WERI-Rb-1 (cell line): ENCODE measurements at regions not wholly inside any gene's neighbourhood (a gene's known extent, or its start where the extent isn't known, plus 50 kb on each side); places are given as distances from the start of the nearest gene placed in this dataset.
"Not testable (repeated sequence)": the region's sequence is repeated elsewhere in the genome, so short reads cannot be mapped to it uniquely, and the experiment has no call there.

Experiments
- DNase-seq: peaks from one replicate; pipeline ENCODE4 v3.0.0-alpha.2; 2020
- H3K27ac ChIP-seq: fragments of 250-450 bp; sonication (Bioruptor Pico); 2 replicates; pipeline ENCODE4 v1.5.1; 2020; ENCODE audit warnings: mild to moderate bottlenecking, moderate library complexity
- H3K27me3 ChIP-seq: fragments of 250-450 bp; sonication (Bioruptor Pico); 2 replicates; pipeline ENCODE4 v1.5.1; 2021; ENCODE audit warnings: mild to moderate bottlenecking, low read depth, moderate library complexity; ENCODE audit not compliant: insufficient read depth, severe bottlenecking
- H3K36me3 ChIP-seq: fragments of 250-450 bp; sonication (Bioruptor Pico); 2 replicates; pipeline ENCODE4 v1.5.1; 2020; ENCODE audit warnings: mild to moderate bottlenecking, moderate library complexity
- H3K4me3 ChIP-seq: 2 replicates; pipeline ENCODE4 v1.5.1; 2011; ENCODE audit warnings: low read depth, mild to moderate bottlenecking, control low read depth, low read length
- H3K9me3 ChIP-seq: fragments of 250-450 bp; sonication (Bioruptor Pico); 2 replicates; pipeline ENCODE4 v1.5.1; 2021; ENCODE audit warnings: mild to moderate bottlenecking, moderate library complexity; ENCODE audit not compliant: severe bottlenecking
- TF ChIP-seq, protein P1 (sequence below): IDR thresholded peaks from 2 replicates; pipeline ENCODE4 v1.5.1; 2011; ENCODE audit warnings: low read depth, mild to moderate bottlenecking, control low read depth, inconsistent platforms, low read length

- Histone ChIP-seq H3K4me3 (no peak overlapping the region), H3K36me3 (no peaks in the 10 kb centered on the region), H3K27me3 (no peaks in the 10 kb centered on the region), H3K9me3 (no peaks in the 10 kb centered on the region), H3K27ac (no peak overlapping the region)
- DNase-seq = no peak
- TF ChIP-seq, protein P1, sequence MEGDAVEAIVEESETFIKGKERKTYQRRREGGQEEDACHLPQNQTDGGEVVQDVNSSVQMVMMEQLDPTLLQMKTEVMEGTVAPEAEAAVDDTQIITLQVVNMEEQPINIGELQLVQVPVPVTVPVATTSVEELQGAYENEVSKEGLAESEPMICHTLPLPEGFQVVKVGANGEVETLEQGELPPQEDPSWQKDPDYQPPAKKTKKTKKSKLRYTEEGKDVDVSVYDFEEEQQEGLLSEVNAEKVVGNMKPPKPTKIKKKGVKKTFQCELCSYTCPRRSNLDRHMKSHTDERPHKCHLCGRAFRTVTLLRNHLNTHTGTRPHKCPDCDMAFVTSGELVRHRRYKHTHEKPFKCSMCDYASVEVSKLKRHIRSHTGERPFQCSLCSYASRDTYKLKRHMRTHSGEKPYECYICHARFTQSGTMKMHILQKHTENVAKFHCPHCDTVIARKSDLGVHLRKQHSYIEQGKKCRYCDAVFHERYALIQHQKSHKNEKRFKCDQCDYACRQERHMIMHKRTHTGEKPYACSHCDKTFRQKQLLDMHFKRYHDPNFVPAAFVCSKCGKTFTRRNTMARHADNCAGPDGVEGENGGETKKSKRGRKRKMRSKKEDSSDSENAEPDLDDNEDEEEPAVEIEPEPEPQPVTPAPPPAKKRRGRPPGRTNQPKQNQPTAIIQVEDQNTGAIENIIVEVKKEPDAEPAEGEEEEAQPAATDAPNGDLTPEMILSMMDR = no peak
These were observed 473.7 kb upstream of the JARID2 start for GRCh38 chr6:14772188-14772587.

GRCh38 chr6:14775528-14775927, 470.3 kb upstream of the JARID2 start:
- H3K27ac ChIP-seq = no peak overlapping the region
- DNase-seq = no peak
- no peaks in the 10 kb centered on the region for H3K9me3 ChIP-seq
- TF ChIP-seq, protein P1 = no peak
- no peaks in the 10 kb centered on the region for H3K36me3 ChIP-seq
- H3K27me3 ChIP-seq = no peaks in the 10 kb centered on the region
- no peak overlapping the region for H3K4me3 ChIP-seq

DNA sequence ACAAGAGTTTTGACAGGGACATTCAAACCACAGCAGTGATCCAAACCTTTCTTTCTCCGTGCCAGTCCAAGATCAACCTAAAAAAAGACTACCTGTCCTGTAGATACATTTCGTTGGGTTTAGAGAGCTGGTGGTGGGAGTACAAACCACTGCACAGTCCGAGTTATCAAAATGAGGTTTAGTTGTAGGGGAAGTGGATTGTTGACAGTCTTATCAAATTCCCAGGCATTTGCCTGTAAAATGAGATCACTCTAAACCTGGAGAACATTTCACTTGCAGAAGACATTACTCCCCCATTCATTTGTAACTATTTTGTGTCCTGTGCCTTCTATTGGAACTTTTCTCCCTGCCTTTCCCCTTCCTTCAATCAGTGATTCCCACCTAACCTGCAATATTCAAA, 469.6 kb upstream of the JARID2 start:
- TF ChIP-seq, protein P1 = no peak
- no peak for DNase-seq
- Histone ChIP-seq H3K27ac (no peak overlapping the region), H3K4me3 (no peak overlapping the region), H3K9me3 (no peaks in the 10 kb centered on the region), H3K27me3 (no peaks in the 10 kb centered on the region), H3K36me3 (no peaks in the 10 kb centered on the region)

- no peaks in the 10 kb centered on the region for H3K36me3 ChIP-seq
- TF ChIP-seq, protein P1 = no peak
- peaks cover 6% of the 10 kb centered on the region for H3K9me3 ChIP-seq
- no peak overlapping the region for H3K4me3 ChIP-seq
- H3K27ac ChIP-seq = no peak overlapping the region
- H3K27me3 ChIP-seq = no peaks in the 10 kb centered on the region
- no peak for DNase-seq
These were observed 463.9 kb upstream of the JARID2 start for GRCh38 chr6:14781772-14782525.

DNA sequence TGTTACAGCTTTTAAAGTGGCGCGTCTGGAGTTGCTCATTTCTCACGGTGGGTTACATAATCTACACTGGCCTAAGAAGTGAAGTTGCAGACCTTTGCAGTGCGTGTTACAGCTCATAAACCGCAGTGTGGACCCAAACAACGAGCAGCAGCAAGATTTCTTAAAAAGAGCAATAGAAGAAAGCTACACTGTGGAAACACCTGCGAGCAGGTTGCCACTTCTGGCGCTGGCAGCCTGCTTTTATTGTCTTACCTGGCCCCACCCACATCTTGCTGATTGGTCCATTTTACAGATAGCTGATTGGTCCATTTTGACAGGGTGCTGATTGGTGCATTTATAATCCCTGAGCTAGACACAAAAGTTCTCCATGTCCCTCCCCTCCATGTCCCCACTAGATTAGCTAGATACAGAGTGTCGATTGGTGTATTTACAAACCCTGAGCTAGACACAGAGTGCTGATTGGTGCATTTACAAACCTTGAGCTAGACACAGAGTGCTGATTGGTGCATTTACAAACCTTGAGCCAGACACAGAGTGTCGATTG, 462.9 kb upstream of the JARID2 start:
- H3K9me3 ChIP-seq, H3K27ac ChIP-seq, DNase-seq, H3K4me3 ChIP-seq, H3K36me3 ChIP-seq, H3K27me3 ChIP-seq: not testable (repeated sequence)

- TF ChIP-seq, protein P1 = no peak
- DNase-seq = no peak
- Histone ChIP-seq H3K9me3 (peaks cover 6% of the 10 kb centered on the region), H3K27me3 (no peaks in the 10 kb centered on the region), H3K36me3 (no peaks in the 10 kb centered on the region), H3K27ac (no peak overlapping the region), H3K4me3 (no peak overlapping the region)
These were observed 462.3 kb upstream of the JARID2 start for GRCh38 chr6:14783594-14783993.
